ENCODE measurements at regions not wholly inside any gene's neighbourhood (a gene's known extent, or its start where the extent isn't known, plus 50 kb on each side); places are given as distances from the start of the nearest gene placed in this dataset.

- TF ChIP-seq CTCF (IDR thresholded peaks at IDR 0.05; ENCODE audit: low read depth, low read length, poor library complexity, severe bottlenecking), result no peak
- TF ChIP-seq EZH2phosphoT487 (IDR thresholded peaks at IDR 0.05; ENCODE audit: borderline replicate concordance, low read length), result no peak
These were observed 116.8 kb downstream of the BUD13 start for GRCh38 chr11:116656011-116656410.

All from DOHH2 (cell line).